Hepatocyte (in vitro differentiated cells): ENCODE measurements at regions not wholly inside any gene's neighbourhood (a gene's known extent, or its start where the extent isn't known, plus 50 kb on each side); places are given as distances from the start of the nearest gene placed in this dataset.

Experiments
- DNase-seq: peaks from one replicate; pipeline ENCODE4 v3.0.0-alpha.2; 2016; ENCODE audit warnings: low spot score
- H2AFZ ChIP-seq: fragments of 200-600 bp; sonication (generic); 2 replicates; pipeline ENCODE4 v1.6.0; 2016; ENCODE audit warnings: antibody characterized with exemption, mild to moderate bottlenecking
- H3K27ac ChIP-seq: fragments of 200-600 bp; sonication (generic); 2 replicates; pipeline ENCODE4 v1.5.1; 2016; ENCODE audit warnings: mild to moderate bottlenecking
- H3K27me3 ChIP-seq: fragments of 200-600 bp; sonication (generic); 2 replicates; pipeline ENCODE4 v1.6.1; 2016
- H3K36me3 ChIP-seq: fragments of 200-600 bp; sonication (generic); replicated peaks from 2 replicates; pipeline ENCODE4 v1.5.1; 2016; ENCODE audit warnings: low read depth; ENCODE audit not compliant: insufficient read depth
- H3K4me1 ChIP-seq: fragments of 200-600 bp; sonication (generic); 2 replicates; pipeline ENCODE4 v1.5.1; 2016; ENCODE audit warnings: mild to moderate bottlenecking, moderate library complexity; ENCODE audit not compliant: insufficient read depth
- H3K4me2 ChIP-seq: fragments of 200-600 bp; sonication (generic); 2 replicates; pipeline ENCODE4 v1.6.0; 2016
- H3K4me3 ChIP-seq: fragments of 200-600 bp; sonication (generic); 2 replicates; pipeline ENCODE4 v1.5.1; 2016; ENCODE audit warnings: mild to moderate bottlenecking
- H3K79me2 ChIP-seq: fragments of 200-600 bp; sonication (generic); 2 replicates; pipeline ENCODE4 v1.6.0; 2017; ENCODE audit warnings: mild to moderate bottlenecking
- H3K9me2 ChIP-seq: fragments of 200-600 bp; sonication (generic); replicated peaks from 2 replicates; pipeline ENCODE4 v1.6.0; 2017; ENCODE audit warnings: mild to moderate bottlenecking; ENCODE audit not compliant: insufficient read depth
- H3K9me3 ChIP-seq: fragments of 200-600 bp; sonication (generic); 2 replicates; pipeline ENCODE4 v1.5.1; 2016; ENCODE audit warnings: low read depth, mild to moderate bottlenecking
- H4K20me1 ChIP-seq: fragments of 200-600 bp; sonication (generic); 2 replicates; pipeline ENCODE4 v1.6.0; 2016; ENCODE audit warnings: mild to moderate bottlenecking; ENCODE audit not compliant: insufficient read depth, poor library complexity, severe bottlenecking
- CTCF ChIP-seq: fragments of 200-600 bp; sonication (generic); IDR thresholded peaks from 2 replicates; pipeline ENCODE4 v1.5.1; 2016; ENCODE audit warnings: antibody characterized with exemption, mild to moderate bottlenecking; ENCODE audit not compliant: poor library complexity
- EZH2 ChIP-seq: fragments of 200-600 bp; sonication (generic); IDR thresholded peaks from 2 replicates; pipeline ENCODE4 v1.6.1; 2016; ENCODE audit warnings: antibody characterized with exemption, mild to moderate bottlenecking, borderline replicate concordance
- EZH2phosphoT487 ChIP-seq: fragments of 200-600 bp; sonication (generic); IDR thresholded peaks from one replicate; pipeline ENCODE4 v1.6.1; 2018; ENCODE audit warnings: antibody characterized with exemption, mild to moderate bottlenecking, low read depth, moderate library complexity; ENCODE audit not compliant: unreplicated experiment, severe bottlenecking
- WGBS: methylation state at CpG from one replicate; pipeline ENCODE4 v1.1.6; 2016; ENCODE audit warnings: low lambda C conversion rate; ENCODE audit errors: missing lambda C conversion rate; 5-methylcytosine and 5-hydroxymethylcytosine counted together

DNA sequence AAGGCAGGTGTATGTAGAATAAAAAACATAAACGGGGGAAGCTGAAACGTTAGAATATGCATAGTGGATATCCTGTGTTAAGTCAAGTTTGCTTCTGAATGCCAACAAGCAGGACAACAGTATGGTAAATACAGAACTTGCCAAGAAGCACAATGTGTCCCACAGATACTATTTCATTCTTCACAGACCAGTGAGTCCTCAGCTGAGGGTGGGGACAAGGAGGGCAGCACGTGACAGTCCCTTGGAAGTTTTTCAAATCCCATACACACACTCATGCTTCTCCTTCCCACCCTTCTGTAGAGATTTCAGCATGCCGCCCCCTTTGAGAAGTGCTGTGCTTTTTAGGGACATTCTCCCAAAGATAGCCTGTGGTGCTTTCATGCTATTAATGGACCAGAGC is 268.5 kb upstream of the ECI2 start:
- no peak for DNase-seq
- Histone ChIP-seq H4K20me1 (no peaks in the 10 kb centered on the region), H3K4me2 (no peak overlapping the region), H3K4me3 (no peak overlapping the region), H3K27ac (no peak overlapping the region), H3K9me3 (no peaks in the 10 kb centered on the region), H3K4me1 (peaks cover 5% of the 10 kb centered on the region), H3K79me2 (no peaks in the 10 kb centered on the region), H3K36me3 (no peaks in the 10 kb centered on the region), H2AFZ (no peak overlapping the region), H3K9me2 (no peaks in the 10 kb centered on the region), H3K27me3 (no peaks in the 10 kb centered on the region)
- 85% methylated on average over 4 of the region's 4 CpGs for WGBS
- TF ChIP-seq CTCF: no peak
- TF ChIP-seq EZH2phosphoT487: no peak
- TF ChIP-seq EZH2: no peak

GRCh38 chr6:4403023-4403752 is 267.8 kb upstream of the ECI2 start:
- H3K4me1 ChIP-seq: peaks cover 5% of the 10 kb centered on the region
- H3K79me2 ChIP-seq: no peaks in the 10 kb centered on the region
- no peak overlapping the region for H3K27ac ChIP-seq
- no peak overlapping the region for H3K4me3 ChIP-seq
- no peak overlapping the region for H3K4me2 ChIP-seq
- TF ChIP-seq EZH2phosphoT487: no peak
- no peak for TF ChIP-seq CTCF
- no peak for TF ChIP-seq EZH2
- H3K27me3 ChIP-seq: no peaks in the 10 kb centered on the region
- no peaks in the 10 kb centered on the region for H3K9me2 ChIP-seq
- no peaks in the 10 kb centered on the region for H3K9me3 ChIP-seq
- no peak overlapping the region for H2AFZ ChIP-seq
- WGBS: 94% methylated on average over 12 of the region's 12 CpGs
- H3K36me3 ChIP-seq: no peaks in the 10 kb centered on the region
- no peaks in the 10 kb centered on the region for H4K20me1 ChIP-seq
- DNase-seq: no peak

DNA sequence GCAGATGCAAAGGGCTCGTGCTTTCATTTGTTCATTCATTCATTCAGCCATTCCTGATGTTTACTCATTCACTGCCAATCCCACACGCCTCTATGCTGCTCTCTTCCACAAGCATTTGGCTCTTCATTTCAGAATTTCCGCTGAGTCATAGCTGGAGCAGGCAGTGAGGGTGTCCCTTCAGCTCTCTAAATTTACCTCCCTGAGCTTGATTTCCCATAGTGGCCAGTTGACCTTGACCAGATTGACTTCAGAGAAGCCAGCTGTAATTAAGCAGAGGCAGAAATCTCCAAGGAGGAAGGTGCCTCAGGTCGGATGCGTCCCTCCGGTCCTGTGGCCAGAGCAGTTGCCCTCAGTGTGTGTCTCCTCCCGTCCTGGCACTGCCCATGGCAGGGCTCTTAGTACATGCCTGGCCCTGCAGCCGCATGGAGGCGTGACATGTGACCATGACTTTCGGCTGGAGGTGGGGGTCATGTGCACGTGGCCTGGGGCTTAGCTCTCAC is 267.2 kb upstream of the ECI2 start:
- WGBS: 83% methylated on average over 11 of the region's 11 CpGs
- DNase-seq: no peak
- no peak overlapping the region for H3K4me2 ChIP-seq
- H3K4me3 ChIP-seq: no peak overlapping the region
- no peaks in the 10 kb centered on the region for H3K36me3 ChIP-seq
- no peak for TF ChIP-seq CTCF
- TF ChIP-seq EZH2phosphoT487: no peak
- TF ChIP-seq EZH2: no peak
- no peaks in the 10 kb centered on the region for H3K9me3 ChIP-seq
- no peaks in the 10 kb centered on the region for H4K20me1 ChIP-seq
- no peaks in the 10 kb centered on the region for H3K9me2 ChIP-seq
- H3K27me3 ChIP-seq: no peaks in the 10 kb centered on the region
- H2AFZ ChIP-seq: no peak overlapping the region
- no peak overlapping the region for H3K27ac ChIP-seq
- no peaks in the 10 kb centered on the region for H3K79me2 ChIP-seq
- H3K4me1 ChIP-seq: peaks cover 5% of the 10 kb centered on the region
